Islet of Langerhans (tissue), 1 donor: ENCODE measurements at regions not wholly inside any gene's neighbourhood (a gene's known extent, or its start where the extent isn't known, plus 50 kb on each side); places are given as distances from the start of the nearest gene placed in this dataset.

Source experiments
- FAIRE-seq: peaks from one replicate; lab custom pipeline; 2011; peaks lifted over from hg19 to GRCh38; lab: Jason Lieb, UNC

GRCh38 chr15:29952225-29952624 lies 130.0 kb upstream of the TJP1 start:
- FAIRE-seq: no peak

GRCh38 chr15:29945943-29946596 lies 123.8 kb upstream of the TJP1 start:
- FAIRE-seq: no peak

DNA sequence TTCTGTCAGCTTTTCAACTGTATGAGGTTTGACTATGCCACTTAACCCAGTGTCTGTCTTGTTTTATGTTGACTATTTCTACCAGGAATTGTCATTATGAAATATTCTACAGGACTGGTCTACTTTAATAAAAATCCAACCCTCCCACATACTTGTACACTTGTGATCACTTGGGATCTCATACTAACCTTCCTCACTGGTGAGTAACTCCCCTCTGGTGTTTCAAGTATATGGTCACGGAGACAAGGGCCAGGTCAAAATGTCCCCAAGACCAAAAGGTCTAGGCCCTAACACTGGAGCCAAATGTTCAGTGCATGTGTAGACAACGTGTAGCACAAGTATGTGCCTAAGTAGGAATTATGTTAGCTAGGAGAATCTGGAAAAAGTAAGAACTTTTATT lies 122.7 kb upstream of the TJP1 start:
- no peak for FAIRE-seq

DNA sequence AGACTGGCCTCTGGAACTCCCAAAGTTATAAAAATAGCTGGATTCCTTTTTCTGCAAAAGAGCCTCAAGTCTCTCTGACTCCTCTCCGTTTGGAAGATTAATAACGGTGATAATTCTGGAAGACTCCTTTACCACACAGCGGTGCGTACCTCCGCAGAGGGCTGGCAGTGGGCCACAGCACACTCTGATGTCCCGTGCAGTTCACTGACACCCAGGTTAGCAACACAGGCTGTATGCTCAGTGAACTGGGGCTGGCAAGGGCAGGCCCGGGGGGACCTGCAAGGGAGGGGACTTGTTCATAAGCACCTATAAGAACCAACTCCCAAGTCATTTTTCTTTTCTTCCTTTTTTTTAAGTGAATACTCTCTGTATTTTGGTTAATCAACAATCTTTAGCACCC lies 120.3 kb upstream of the TJP1 start:
- FAIRE-seq: no peak

DNA sequence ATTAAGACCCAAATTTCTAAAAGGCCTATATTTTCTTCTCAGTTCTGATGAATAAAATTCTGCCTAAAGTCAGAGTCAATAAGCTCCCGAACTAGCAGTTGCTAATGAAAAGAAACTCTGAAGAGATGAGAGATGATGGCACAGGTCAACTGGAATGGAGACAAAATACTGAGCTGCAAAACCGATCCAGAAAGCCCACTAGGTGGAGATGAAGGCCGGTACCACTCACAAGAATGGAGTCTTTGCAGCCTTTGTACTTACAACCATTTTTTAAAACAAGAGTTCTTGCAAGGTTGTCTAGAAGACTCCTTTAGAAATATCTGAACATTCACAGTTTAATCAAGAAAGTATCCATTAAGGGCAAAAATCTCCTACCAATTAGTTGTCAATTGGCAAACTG lies 119.9 kb upstream of the TJP1 start:
- FAIRE-seq: no peak

DNA sequence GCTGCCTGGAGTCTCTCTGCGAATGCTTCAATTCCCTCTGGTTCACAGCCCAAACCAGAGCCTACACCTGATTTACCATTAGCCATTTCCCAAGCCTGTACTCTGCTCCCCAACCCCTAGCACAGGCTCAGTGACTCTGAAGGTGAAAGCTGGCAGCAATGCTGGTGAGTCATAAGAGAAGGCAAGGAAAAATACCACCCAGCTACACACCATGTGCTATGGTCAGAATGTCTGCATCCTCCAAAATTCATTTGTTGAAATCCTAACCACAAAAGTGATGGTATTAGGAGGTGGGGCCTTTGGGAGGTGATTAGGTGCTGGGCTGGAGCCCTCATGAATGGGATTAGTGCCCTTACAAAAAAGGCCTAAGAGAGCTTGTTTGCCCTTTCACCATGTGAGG lies 117.1 kb upstream of the TJP1 start:
- no peak for FAIRE-seq

GRCh38 chr15:29938361-29939335 lies 116.4 kb upstream of the TJP1 start:
- FAIRE-seq: no peak

GRCh38 chr15:29937956-29938355 lies 115.7 kb upstream of the TJP1 start:
- no peak for FAIRE-seq

- no peak for FAIRE-seq
These were observed 114.2 kb upstream of the TJP1 start for GRCh38 chr15:29936353-29937049.

DNA sequence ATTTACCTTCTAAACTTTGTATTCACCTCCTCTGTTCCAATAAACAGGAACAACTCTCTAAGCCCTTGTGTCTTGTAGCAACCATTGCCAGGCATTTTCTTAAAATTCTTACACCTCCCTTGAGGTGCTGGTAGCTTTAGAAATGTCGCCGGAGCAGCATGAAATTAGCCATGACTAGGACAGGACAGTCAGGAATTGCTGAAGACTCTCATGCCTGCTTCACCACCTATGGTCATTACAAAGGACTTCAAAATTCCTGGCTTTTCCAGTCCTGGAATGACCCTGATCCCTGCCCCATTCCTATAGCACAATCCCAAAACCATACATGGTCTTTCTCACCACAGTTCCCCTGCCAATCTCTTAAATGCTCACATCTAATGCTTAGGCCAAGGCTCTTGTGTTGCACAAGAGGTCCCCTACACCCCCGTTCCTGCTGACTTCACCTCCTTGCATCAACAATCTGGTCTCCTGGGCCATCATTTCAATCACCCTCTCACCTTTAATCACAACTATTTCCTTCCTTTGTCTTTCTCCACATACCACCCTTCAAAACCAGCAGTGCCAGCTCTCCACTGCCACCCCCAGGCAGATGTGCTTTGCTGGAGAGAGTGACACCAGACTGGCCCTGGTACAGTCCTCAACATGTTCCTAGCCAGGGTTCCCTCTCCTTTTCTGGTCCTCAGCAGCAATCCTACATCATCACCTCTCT lies 113.2 kb upstream of the TJP1 start:
- FAIRE-seq: no peak

- FAIRE-seq: no peak
These were observed 112.0 kb upstream of the TJP1 start for GRCh38 chr15:29934251-29934650.

- FAIRE-seq: no peak
These were observed 111.0 kb upstream of the TJP1 start for GRCh38 chr15:29933042-29933803.

DNA sequence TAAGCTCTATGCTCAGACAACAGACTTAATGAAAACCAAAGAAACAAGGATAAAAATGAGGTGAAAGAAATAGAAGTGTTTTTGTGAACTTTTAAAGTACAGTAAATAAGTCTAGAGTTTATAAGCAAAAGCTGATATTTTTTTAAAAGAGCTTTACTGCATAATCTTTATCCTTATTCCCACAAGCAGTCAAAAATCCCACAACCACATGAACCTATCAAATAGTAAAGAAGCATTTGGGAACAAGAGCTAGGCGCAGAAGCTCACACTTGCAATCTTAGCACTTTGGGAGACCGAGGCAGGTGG lies 103.8 kb upstream of the TJP1 start:
- no peak for FAIRE-seq

GRCh38 chr15:29925227-29926082 lies 103.2 kb upstream of the TJP1 start:
- FAIRE-seq: no peak

- no peak for FAIRE-seq
These were observed 102.5 kb upstream of the TJP1 start for GRCh38 chr15:29924750-29925149.

- FAIRE-seq: no peak
These were observed 99.9 kb upstream of the TJP1 start for GRCh38 chr15:29922191-29922590.

DNA sequence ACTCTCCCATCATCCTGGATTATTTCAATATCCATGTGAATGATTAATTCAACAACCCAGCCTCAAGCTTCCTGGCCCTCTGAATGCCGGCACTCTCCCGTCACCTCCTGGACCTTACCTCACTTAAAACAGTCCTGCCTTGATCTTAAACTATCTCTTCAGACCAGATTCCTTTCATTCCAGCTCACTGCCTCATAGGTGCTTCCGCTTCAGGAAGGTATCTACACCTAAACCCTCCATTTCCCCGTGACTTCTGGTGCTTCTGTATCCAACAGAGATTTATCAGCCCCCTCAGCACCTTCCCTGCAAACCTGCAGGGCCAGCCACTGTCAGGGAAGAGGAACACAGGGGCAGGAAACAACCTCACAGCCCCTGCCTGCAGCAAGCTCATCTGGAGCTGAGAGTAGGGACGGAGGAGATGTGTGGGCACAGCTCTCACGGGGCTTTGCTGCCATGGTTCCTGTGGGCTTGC lies 98.9 kb upstream of the TJP1 start:
- FAIRE-seq: no peak

GRCh38 chr15:29920515-29920914 lies 98.2 kb upstream of the TJP1 start:
- peak; percentile 99 for FAIRE-seq

GRCh38 chr15:29919380-29919881 lies 97.2 kb upstream of the TJP1 start:
- no peak for FAIRE-seq
